Naive thymus-derived CD8-positive, alpha-beta T cell (primary cell): ENCODE measurements at regions not wholly inside any gene's neighbourhood (a gene's known extent, or its start where the extent isn't known, plus 50 kb on each side); places are given as distances from the start of the nearest gene placed in this dataset.
"Not testable (repeated sequence)": the region's sequence is repeated elsewhere in the genome, so short reads cannot be mapped to it uniquely, and the experiment has no call there.

ENCODE experiments used
- ATAC-seq, 2 donors: fragments of 150-1000 bp; cut with Tn5 transposase in 1 of 2; sonication (Bioruptor Pico), chemical (Tn5 transposase) in 1 of 2; 1 replicate in 1 of 2; 2 replicates in 1 of 2; pipeline ENCODE4 v1.10.0; 2021; ENCODE audit warnings: mild to moderate bottlenecking in 2 of 2, moderate library complexity in 2 of 2
- POLR2A ChIA-PET: fragments of 350-600 bp; sonication (Branson Sonifier 250); formaldehyde crosslinking; loops from one replicate; lab custom pipeline; 2021; ENCODE audit warnings: antibody characterized with exemption; lab: Charles Lee
- DNase-seq, 10 donors: peaks; one replicate each; pipeline versions ENCODE4 v3.0.0 to v3.0.0-alpha.2; 2020 to 2022
- H3K27ac Mint-ChIP-seq, 10 donors: one replicate each; pipeline ENCODE4 v1.8.0; 2020 to 2022; ENCODE audit warnings: mild to moderate bottlenecking in 10 of 10, mixed read lengths in 10 of 10, moderate library complexity in 4 of 10, inconsistent platforms in 1 of 10
- H3K27me3 Mint-ChIP-seq, 5 donors: one replicate each; pipeline ENCODE4 v1.8.0; 2021 to 2022; ENCODE audit warnings: mixed read lengths in 5 of 5
- H3K36me3 Mint-ChIP-seq, 3 donors: one replicate each; pipeline ENCODE4 v1.8.0; 2020 to 2022; ENCODE audit warnings: mixed read lengths in 3 of 3, mild to moderate bottlenecking in 2 of 3, inconsistent platforms in 1 of 3
- H3K4me1 Mint-ChIP-seq, 4 donors: one replicate each; pipeline ENCODE4 v1.8.0; 2021 to 2022; ENCODE audit warnings: mixed read lengths in 4 of 4
- H3K4me3 Mint-ChIP-seq, 10 donors: one replicate each; pipeline ENCODE4 v1.8.0; 2020 to 2022; ENCODE audit warnings: mild to moderate bottlenecking in 10 of 10, mixed read lengths in 10 of 10, moderate library complexity in 6 of 10, inconsistent platforms in 1 of 10
- H3K9me3 Mint-ChIP-seq, 9 donors: one replicate each; pipeline ENCODE4 v1.8.0; 2020 to 2022; ENCODE audit warnings: mixed read lengths in 9 of 9, mild to moderate bottlenecking in 3 of 9, inconsistent platforms in 1 of 9, moderate library complexity in 1 of 9

GRCh38 chrX:44657718-44658246 is 115.1 kb upstream of the FUNDC1 start:
- H3K36me3 Mint-ChIP-seq, H3K4me1 Mint-ChIP-seq, DNase-seq, POLR2A ChIA-PET, H3K4me3 Mint-ChIP-seq, H3K27me3 Mint-ChIP-seq, ATAC-seq, H3K27ac Mint-ChIP-seq, H3K9me3 Mint-ChIP-seq: not testable (repeated sequence)

GRCh38 chrX:44651358-44651757 is 108.7 kb upstream of the FUNDC1 start:
- Mint-ChIP-seq H3K36me3 (no peaks in the 10 kb centered on the region), H3K4me3 (no peak overlapping the region), H3K27me3 (no peaks in the 10 kb centered on the region), H3K27ac (no peak overlapping the region), H3K4me1 (no peaks in the 10 kb centered on the region), H3K9me3 (no peaks in the 10 kb centered on the region)
- ATAC-seq = no peak
- POLR2A ChIA-PET = no interaction called here
- DNase-seq = no peak

GRCh38 chrX:44643723-44644122 is 101.1 kb upstream of the FUNDC1 start:
- Mint-ChIP-seq H3K27ac (no peak overlapping the region), H3K4me3 (no peak overlapping the region), H3K27me3 (peaks cover 0 to 2% (median 0%) of the 10 kb centered on the region in 5 donors), H3K36me3 (no peaks in the 10 kb centered on the region), H3K9me3 (peaks cover 0 to 4% (median 0%) of the 10 kb centered on the region in 9 donors), H3K4me1 (peaks cover 0 to 2% (median 0%) of the 10 kb centered on the region in 4 donors)
- POLR2A ChIA-PET = no interaction called here
- no peak for ATAC-seq
- no peak for DNase-seq

- H3K36me3 Mint-ChIP-seq = no peaks in the 10 kb centered on the region
- no peak overlapping the region for H3K27ac Mint-ChIP-seq
- no peak overlapping the region for H3K4me3 Mint-ChIP-seq
- peaks cover 0 to 2% (median 0%) of the 10 kb centered on the region in 5 donors for H3K27me3 Mint-ChIP-seq
- DNase-seq (no peak), ATAC-seq (no peak)
- no peaks in the 10 kb centered on the region for H3K9me3 Mint-ChIP-seq
- POLR2A ChIA-PET = no interaction called here
- H3K4me1 Mint-ChIP-seq = peaks cover 0 to 2% (median 0%) of the 10 kb centered on the region in 4 donors
Measured at GRCh38 chrX:44637282-44637681, 94.6 kb upstream of the FUNDC1 start.

- no peak overlapping the region for H3K4me3 Mint-ChIP-seq
- H3K27me3 Mint-ChIP-seq = no peaks in the 10 kb centered on the region
- ATAC-seq (no peak), DNase-seq (no peak)
- no peak overlapping the region for H3K27ac Mint-ChIP-seq
- no peaks in the 10 kb centered on the region for H3K36me3 Mint-ChIP-seq
- no peaks in the 10 kb centered on the region for H3K4me1 Mint-ChIP-seq
- POLR2A ChIA-PET = no interaction called here
- H3K9me3 Mint-ChIP-seq = no peaks in the 10 kb centered on the region
Measured at GRCh38 chrX:44621078-44621477, 78.4 kb upstream of the FUNDC1 start.

- Mint-ChIP-seq H3K4me1 (no peaks in the 10 kb centered on the region), H3K9me3 (no peaks in the 10 kb centered on the region), H3K4me3 (no peak overlapping the region), H3K36me3 (no peaks in the 10 kb centered on the region), H3K27me3 (no peaks in the 10 kb centered on the region), H3K27ac (peak overlapping the region in 1 of 10 donors; percentile 34)
- ATAC-seq = no peak
- POLR2A ChIA-PET = no interaction called here
- DNase-seq = no peak
Measured at GRCh38 chrX:44619039-44619438, 76.4 kb upstream of the FUNDC1 start.

GRCh38 chrX:44596277-44596676 is 53.6 kb upstream of the FUNDC1 start:
- peaks cover 0 to 9% (median 0%) of the 10 kb centered on the region in 3 donors for H3K36me3 Mint-ChIP-seq
- no peaks in the 10 kb centered on the region for H3K27me3 Mint-ChIP-seq

More at GRCh38 chrX:44596277-44596676, 53.6 kb upstream of the FUNDC1 start:
- DNase-seq = no peak
- Mint-ChIP-seq H3K4me1 (no peaks in the 10 kb centered on the region), H3K4me3 (no peak overlapping the region), H3K9me3 (peaks cover 0 to 18% (median 6%) of the 10 kb centered on the region in 9 donors), H3K27ac (no peak overlapping the region)
- POLR2A ChIA-PET = interaction anchor here (0.7 kb wide), 1 partner anchor 11 kb away, joined by 3 read pairs; no protein-coding TSS in a partner anchor
- ATAC-seq = no peak
